Transverse colon (tissue), 4 donors: ENCODE measurements at regions not wholly inside any gene's neighbourhood (a gene's known extent, or its start where the extent isn't known, plus 50 kb on each side); places are given as distances from the start of the nearest gene placed in this dataset.

ENCODE experiments used
- POLR2A ChIP-seq: fragments of 450-650 bp; IDR thresholded peaks from one replicate; pipeline ENCODE4 v1.6.1; 2016; ENCODE audit warnings: antibody characterized with exemption, mild to moderate bottlenecking, moderate library complexity
- POLR2AphosphoS5 ChIP-seq, 3 donors: sonication (generic); formaldehyde crosslinking; IDR thresholded peaks; one replicate each; pipeline ENCODE4 v1.6.1; 2016; ENCODE audit warnings: antibody characterized with exemption in 3 of 3
- TF ChIP-seq, protein P1 (sequence below), 5 experiments: fragments of 200-600 bp in 3 of 5; fragments of 450-650 bp in 2 of 5; sonication (generic) in 3 of 5; IDR thresholded peaks; 1 replicate in 2 of 5; 2 replicates in 3 of 5; pipeline ENCODE4 v1.5.1; 2016 to 2017; ENCODE audit warnings: antibody characterized with exemption in 5 of 5, inconsistent platforms in 3 of 5, mild to moderate bottlenecking in 2 of 5, moderate library complexity in 1 of 5

DNA sequence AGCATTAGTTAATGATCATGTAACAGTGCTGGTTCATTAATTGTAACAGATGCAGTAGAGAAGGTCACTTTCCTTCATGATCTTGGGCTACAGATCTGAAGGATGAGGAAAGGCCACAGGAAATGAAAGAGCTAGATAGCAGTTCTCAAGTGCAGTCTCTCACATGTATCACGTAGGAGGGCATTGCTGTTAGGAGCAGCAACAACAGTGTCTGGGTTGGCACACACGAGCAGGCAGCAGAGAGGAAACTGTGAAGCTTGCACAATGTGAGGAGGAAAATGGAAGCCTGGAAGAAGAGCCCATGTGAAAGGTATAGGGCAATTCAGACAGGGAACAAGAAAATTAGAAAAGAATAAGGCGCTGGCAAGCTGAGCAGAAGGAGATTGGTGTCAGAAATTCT, 1741.5 kb downstream of the PCDH9 start:
- TF ChIP-seq, protein P1, sequence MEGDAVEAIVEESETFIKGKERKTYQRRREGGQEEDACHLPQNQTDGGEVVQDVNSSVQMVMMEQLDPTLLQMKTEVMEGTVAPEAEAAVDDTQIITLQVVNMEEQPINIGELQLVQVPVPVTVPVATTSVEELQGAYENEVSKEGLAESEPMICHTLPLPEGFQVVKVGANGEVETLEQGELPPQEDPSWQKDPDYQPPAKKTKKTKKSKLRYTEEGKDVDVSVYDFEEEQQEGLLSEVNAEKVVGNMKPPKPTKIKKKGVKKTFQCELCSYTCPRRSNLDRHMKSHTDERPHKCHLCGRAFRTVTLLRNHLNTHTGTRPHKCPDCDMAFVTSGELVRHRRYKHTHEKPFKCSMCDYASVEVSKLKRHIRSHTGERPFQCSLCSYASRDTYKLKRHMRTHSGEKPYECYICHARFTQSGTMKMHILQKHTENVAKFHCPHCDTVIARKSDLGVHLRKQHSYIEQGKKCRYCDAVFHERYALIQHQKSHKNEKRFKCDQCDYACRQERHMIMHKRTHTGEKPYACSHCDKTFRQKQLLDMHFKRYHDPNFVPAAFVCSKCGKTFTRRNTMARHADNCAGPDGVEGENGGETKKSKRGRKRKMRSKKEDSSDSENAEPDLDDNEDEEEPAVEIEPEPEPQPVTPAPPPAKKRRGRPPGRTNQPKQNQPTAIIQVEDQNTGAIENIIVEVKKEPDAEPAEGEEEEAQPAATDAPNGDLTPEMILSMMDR (IDR thresholded peaks at IDR 0.05), result no peak
- TF ChIP-seq POLR2A (no peak), POLR2AphosphoS5 (IDR thresholded peaks at IDR 0.05) (no peak)
